ENCODE measurements at regions not wholly inside any gene's neighbourhood (a gene's known extent, or its start where the extent isn't known, plus 50 kb on each side); places are given as distances from the start of the nearest gene placed in this dataset.

GRCh38 chr13:105848494-105848893, 687.0 kb downstream of the EFNB2 start:
- TF ChIP-seq CTCF (IDR thresholded peaks at IDR 0.05 in 2 of 3, conservative IDR thresholded peaks at IDR 0.05 in 1 of 3; ENCODE audit: borderline replicate concordance in 1 of 3, insufficient read depth in 1 of 3, low read depth in 2 of 3, low read length in 2 of 3) = no peak
- TF ChIP-seq POLR2A (IDR thresholded peaks at IDR 0.05; ENCODE audit: borderline replicate concordance, extremely low read depth, insufficient read depth, insufficient read length) = no peak
- TF ChIP-seq SIN3A (IDR thresholded peaks at IDR 0.05; ENCODE audit: low read depth) = no peak
- no peak for TF ChIP-seq EZH2 (IDR thresholded peaks at IDR 0.05)
- no peak for TF ChIP-seq EZH2phosphoT487 (IDR thresholded peaks at IDR 0.05; ENCODE audit: borderline replicate concordance)
- TF ChIP-seq SP1 (IDR thresholded peaks at IDR 0.05; ENCODE audit: low read depth) = no peak
- no peak for TF ChIP-seq REST (IDR thresholded peaks at IDR 0.05; ENCODE audit: low read depth)
- TF ChIP-seq CEBPB (IDR thresholded peaks at IDR 0.05; ENCODE audit: low read depth) = no peak
- no peak for TF ChIP-seq MAX (IDR thresholded peaks at IDR 0.05)
- TF ChIP-seq YY1 (IDR thresholded peaks at IDR 0.05; ENCODE audit: extremely low read depth, insufficient replicate concordance, low read depth, low read length) = no peak
- no peak for TF ChIP-seq RAD21 (IDR thresholded peaks at IDR 0.05; ENCODE audit: low read depth)

All from HCT116 (cell line).